PC-3 (cell line): ENCODE measurements at regions not wholly inside any gene's neighbourhood (a gene's known extent, or its start where the extent isn't known, plus 50 kb on each side); places are given as distances from the start of the nearest gene placed in this dataset.

ENCODE experiments used
- CTCF ChIP-seq: fragments of 300-600 bp; sonication (generic); conservative IDR thresholded peaks from 2 replicates; pipeline ENCODE4 v1.5.1; 2017; ENCODE audit warnings: antibody characterized with exemption, low read depth, mild to moderate bottlenecking, low read length
- EZH2 ChIP-seq: fragments of 300-600 bp; sonication (generic); IDR thresholded peaks from one replicate; pipeline ENCODE4 v1.6.1; 2017; ENCODE audit warnings: antibody characterized with exemption, mild to moderate bottlenecking, low read length; ENCODE audit not compliant: unreplicated experiment
- EZH2phosphoT487 ChIP-seq: fragments of 300-600 bp; sonication (generic); IDR thresholded peaks from 2 replicates; pipeline ENCODE4 v1.6.1; 2018; ENCODE audit warnings: mild to moderate bottlenecking, antibody characterized with exemption, low read length, borderline replicate concordance

- TF ChIP-seq CTCF (no peak), EZH2phosphoT487 (no peak), EZH2 (no peak)
These were observed 238.4 kb downstream of the TUBA3C start for GRCh38 chr13:18943273-18943672.
